GM18873 (cell line): ENCODE measurements at regions not wholly inside any gene's neighbourhood (a gene's known extent, or its start where the extent isn't known, plus 50 kb on each side); places are given as distances from the start of the nearest gene placed in this dataset.
"Not testable (repeated sequence)": the region's sequence is repeated elsewhere in the genome, so short reads cannot be mapped to it uniquely, and the experiment has no call there.

Experiments used
- ATAC-seq: cut with Tn5 transposase; IDR thresholded peaks from one replicate; pipeline ENCODE4 v1.9.1; 2021; ENCODE audit warnings: mild to moderate bottlenecking, moderate library complexity, moderate number of reproducible peaks; ENCODE audit not compliant: unreplicated experiment, low FRiP score

DNA sequence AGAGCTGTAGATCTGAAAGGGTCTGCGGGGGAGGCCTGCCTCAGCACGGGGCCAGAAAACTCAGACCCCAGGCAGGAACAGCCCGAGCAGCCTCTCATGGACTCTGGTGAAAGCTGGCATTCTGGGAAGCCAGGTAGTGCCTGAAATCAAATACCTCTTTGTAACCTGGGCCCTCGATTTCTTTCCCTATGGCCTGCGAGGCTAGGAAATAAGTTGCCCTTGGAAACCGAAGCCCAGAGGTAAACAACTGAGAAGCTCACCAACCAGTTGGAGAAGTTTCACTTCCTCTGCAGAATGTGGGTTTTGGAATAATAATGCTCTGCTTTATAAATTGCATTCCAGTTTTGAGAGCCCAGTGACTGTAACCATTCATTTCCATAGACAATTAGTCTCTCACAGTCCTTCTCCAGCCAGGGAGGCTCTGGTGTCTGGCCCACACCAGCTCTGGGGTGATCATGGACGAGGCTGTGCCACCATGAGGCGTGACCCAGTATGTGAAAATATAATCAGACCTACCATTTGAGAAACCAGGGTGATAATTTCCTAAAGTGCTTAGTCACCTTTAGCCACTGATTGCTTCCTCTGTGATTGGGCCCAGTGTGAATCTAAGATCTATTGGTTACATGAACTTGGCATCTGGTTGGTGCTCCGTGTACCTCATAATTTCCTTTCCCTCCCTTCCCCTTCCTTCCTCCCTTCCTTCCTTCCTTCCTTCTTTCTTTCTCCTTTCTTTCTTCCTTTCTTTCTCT, 133.1 kb upstream of the PELI1 start:
- ATAC-seq = no peak

DNA sequence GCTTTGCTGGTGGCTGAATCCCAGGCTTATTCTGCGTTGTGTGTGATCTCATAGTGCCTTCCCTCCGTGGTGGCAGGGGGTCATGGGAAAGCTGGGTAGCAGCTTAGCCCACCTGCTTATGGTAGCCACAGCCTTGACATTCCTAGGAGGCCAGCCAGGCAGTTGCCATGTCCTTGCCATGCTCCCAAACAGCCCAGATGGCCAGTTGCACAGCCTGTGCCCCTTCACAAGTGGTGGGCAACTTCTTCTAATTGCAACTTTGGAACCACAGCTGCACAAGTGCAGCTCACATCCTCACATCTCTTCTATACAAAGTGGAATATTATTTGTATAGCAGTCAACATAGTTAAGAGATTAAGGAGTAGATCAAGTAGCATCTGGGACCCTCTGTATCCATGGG, 136.6 kb upstream of the PELI1 start:
- ATAC-seq = not testable (repeated sequence)

DNA sequence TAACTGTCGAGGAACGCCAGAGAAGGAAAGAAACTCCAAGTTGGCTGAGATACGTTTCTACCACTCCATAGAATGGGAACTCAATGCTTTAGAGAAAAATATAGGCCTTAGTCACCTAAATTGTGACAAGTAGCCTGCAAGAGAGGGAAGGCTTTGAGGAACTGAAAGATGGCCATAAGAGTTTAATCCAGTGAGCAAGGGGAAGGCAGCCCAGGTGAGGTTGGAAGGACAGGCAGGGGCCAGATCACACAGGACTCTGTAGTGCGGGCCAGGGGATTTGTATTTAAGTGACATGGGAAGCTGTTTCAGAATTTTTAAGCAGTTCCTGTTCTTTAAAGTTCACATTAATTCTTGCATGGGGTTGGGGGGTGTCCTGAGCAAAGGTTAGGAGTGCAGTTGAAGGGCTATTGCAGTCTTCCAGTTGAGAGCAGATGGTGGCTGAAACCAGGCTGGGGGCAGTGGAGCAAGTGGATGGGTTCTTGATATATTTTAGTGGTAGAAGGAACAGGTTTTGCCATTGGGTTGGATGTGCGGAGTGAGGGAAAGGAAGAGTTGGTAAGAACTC, 138.9 kb upstream of the PELI1 start:
- ATAC-seq = no peak

GRCh38 chr2:64283641-64284361, 139.6 kb upstream of the PELI1 start:
- peak; percentile 88 for ATAC-seq

DNA sequence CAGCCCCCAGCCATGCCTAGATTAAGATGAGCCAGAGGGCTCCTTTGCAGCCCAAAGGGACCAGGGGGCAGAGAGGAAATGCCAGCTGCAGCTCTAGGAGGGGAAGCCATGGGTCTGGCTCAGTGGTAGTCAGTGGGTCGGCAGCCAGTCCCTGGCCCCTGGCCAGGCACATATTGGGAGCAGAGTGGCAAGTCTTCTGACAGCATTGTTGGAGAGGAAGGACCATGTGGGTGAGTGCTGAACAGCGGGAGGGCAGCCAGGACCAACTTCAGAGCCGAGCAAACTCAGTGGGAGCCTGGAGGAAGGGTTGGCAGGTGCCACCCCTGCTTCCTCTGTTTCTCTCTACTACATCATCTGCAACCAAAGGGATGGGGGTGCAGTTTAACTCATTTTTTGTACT, 140.5 kb upstream of the PELI1 start:
- ATAC-seq = no peak

- ATAC-seq = no peak
Observed at GRCh38 chr2:64287202-64287740, 143.1 kb upstream of the PELI1 start.

DNA sequence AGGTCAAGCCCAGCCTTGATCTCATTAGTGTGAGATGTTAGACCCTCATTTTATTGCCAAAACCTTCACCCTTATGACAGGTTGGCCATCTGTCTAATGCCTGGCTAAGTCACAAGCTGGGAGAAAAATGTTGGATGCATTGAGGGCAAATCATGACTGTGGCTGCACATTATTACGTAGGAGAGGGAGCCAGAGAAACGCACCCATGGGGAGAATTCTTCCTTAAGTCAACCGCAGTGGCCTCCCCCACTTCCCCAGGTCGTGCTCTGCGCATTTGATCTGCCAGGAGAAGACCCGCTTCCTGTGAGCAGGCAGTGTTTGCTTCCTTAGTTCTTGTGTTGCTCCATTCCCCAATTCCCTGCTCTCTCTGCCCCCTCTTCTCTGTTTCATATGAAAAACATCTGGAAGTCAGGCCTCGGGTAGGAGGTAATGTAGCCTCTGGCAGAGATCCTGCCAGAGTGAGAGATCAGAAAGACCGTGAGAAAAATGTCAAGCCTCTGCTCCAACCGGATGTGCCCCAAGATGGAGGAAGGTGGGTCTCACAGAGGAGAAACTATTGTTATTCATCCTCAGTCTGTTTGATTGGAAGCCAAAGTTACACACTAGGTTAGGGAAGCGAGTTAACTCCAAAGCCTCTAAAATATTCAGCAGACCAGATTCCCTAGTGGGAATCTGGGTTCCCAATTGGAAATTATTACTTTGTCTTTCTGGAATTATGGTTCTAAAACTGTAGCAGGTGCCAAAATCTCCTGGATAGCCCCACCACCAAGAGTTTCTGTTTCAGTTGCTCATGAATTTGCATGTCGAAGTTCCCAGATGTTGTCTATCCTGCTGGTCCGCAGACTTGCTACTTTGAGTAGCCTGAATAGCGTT, 144.3 kb upstream of the PELI1 start:
- no peak for ATAC-seq

- no peak for ATAC-seq
Observed at GRCh38 chr2:64289251-64289650, 145.0 kb upstream of the PELI1 start.

- ATAC-seq = no peak
Observed at GRCh38 chr2:64289737-64290136, 145.5 kb upstream of the PELI1 start.

DNA sequence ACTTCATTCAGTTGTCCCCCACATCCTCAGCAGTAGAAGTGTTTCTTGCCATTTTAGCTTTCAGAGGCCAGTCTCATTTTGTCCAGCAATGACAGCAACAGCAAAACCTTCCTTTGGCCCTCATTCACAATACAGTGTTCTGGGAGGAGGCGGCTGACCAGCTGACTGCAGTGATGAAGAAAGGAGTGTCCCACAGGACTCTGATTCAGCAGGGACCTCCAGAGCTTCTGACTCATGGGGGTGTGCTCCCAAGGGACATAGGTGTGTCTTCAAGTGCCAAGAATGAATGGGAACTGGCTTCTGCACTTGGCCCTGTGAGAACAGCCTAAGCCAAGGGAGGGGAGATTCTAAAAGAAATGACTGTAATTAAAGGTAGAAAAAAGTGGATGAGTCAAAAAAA, 147.0 kb upstream of the PELI1 start:
- no peak for ATAC-seq

DNA sequence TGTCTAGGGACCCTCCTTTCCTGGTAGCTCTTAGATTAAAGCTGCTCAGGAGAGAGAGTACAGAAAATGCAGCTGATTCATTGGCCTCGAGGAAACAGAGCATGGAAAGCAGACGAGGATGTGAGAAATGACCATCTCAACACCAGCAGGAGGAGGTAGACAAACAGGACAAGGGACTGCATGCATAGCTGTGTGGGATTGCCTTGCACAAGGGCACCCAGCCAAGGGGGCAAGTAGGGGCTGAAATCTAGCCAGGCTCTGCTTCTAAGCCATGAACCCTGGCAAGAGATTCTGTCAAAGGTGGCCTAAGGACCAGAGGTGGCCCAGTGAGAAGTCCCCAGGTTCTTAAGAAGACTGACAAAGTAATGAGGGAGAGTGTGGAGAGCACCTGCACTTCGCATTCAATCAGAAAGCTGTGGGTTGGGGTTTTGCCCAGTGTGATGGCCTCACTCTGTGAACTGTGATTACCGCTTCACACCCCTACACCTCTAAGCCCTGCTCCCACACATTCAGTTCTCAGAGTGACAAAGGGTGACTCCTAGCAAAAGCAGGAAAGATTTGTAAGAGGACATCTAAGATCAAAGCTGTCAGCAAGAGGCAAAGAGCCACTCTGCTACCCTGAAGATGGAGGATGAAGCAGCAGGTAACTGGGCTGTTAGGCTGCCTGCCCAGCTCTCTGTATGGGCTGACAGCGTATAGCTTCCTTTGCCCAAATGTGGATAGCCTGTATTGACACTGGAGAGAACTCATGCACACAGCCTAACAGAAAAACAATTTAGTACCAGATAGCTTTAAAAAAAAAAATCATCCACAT, 151.3 kb upstream of the PELI1 start:
- no peak for ATAC-seq

DNA sequence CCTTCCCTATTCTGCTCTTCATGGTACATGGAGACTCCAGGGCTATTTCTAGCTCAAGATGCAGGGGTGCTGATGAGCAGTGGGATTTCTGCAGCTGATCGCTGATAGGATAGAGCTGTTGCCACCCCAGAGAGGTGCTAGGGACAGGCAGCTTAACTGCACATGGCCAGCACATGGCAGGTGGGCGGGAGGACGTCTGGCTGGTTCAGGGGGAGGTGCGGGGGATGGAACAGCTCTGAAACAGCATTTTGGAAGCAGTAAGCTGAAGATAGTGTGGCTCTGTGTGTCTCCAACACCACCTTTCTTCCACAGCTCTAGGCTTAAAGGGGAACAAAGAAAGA, 151.9 kb upstream of the PELI1 start:
- no peak for ATAC-seq

DNA sequence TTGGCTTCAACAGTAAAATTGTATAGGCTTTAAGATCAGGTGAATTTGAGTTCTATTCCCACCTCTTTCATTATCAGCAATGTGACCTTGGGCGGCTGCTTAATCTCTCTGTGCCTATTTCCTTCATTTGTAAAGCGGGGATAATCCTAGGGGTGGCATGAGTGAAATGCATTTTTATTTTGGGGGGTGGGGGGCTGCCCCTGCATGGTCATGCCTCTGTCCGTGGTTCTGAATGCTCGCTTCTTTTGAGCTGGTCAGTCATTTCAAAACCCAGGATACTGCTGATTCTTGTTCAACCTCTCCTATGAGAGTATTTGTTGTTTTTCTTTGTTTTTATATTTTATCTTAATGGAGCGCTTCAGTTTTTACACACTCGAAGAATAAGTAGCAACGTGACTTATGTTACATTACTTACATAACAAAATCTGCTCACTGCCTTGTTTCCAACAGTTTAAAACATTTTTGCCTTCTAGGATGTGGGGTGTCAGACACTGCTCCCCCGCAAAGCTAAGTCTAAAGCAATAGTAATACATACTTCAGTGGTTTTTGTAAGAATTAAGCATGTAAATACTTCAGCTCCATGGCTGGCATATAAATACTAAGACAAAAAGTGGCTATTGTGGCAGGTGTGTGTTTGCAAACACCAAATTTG, 152.6 kb upstream of the PELI1 start:
- no peak for ATAC-seq

DNA sequence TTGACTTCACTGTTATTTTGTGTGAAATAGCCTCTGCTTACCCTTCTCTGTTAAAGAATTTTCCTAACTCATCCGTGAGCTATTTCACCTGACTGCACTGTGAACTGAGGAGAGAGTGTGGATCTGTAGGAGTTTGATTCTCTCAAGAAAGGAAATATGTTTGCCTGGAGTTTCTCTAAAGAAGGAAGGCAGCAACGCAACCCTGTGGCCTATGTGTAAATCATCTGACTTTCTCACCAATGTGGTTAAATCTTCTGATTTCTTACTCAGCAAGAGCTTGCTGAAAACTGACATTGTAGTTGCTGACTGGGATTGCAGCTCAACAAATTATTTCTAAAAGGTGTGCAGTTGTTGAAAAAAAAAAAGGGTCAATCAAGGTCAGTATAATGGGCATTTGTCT, 153.9 kb upstream of the PELI1 start:
- no peak for ATAC-seq

- no peak for ATAC-seq
Observed at GRCh38 chr2:64300066-64300465, 153.9 kb upstream of the LGALSL start.

DNA sequence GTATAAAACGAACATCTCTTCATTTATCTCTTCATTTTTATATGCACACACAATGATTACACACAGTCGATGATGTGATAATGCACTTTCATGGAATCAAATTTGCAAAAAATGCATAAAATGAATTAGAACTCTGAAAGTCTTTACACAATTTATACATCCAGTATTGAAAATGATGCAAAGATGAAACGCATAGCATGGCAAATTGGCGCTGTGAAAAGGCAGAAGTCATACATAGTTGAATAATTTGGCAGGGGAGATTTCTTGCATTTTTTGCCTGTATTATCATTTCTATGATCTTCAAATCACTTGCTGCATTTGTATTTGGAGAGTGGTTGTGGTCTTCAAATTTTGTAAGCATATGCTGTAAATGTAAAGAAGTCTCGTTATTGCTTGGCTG, 150.7 kb upstream of the LGALSL start:
- no peak for ATAC-seq

DNA sequence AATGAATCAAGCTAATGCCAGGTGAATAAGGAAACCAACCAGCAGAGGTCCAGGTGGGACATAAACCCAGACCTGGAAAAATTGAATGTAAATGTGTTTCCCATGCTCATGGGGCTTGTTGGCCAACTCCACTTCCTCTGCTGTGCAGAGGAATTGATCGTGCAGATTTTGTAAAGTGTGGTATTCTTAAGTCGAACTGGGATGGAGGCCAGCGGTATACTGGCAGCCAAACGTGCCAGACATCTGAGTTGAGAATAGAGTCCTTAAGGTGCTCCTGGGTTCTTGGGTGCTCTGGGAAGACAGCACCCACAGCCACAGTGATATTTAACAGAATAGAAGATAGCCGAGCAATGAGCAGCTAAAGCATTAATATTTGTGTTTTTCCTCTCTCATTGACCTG, 146.5 kb upstream of the LGALSL start:
- ATAC-seq = no peak

DNA sequence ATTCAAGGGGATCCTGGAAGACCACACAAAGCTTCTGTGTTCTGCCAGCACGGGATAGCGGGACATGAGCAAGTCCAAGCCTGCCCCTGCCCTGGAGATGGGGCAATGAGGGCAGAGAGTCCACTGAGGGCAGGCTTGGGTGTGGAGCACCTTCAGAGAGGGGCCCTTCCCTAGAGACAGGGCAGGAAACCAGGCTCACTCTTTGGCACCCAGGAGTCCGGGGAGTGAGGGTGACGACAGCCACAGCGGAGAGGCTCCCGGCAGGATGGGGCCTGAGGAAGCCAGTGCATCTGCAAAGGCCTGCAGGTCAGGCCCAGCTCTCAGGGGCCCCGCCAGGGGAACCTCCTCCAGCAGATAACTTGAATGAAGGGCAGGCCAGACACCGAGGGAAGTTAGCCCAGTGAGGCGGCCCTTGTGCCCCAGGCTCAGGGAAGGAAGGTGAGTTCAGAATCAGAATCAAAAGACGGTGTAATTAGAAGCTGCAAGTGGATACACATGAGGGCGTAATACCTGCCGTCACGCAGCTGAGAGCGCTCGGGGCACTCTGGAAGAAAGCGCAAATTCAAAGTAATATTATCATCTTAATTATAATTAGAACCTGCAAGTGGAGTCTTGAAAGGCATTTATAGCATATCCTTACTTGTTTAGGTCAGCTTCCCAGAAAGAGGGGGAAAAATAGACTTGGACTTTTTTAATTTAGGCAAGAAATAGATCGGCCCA, 142.6 kb upstream of the LGALSL start:
- no peak for ATAC-seq
